Neuronal stem cell (in vitro differentiated cells): ENCODE measurements at regions not wholly inside any gene's neighbourhood (a gene's known extent, or its start where the extent isn't known, plus 50 kb on each side); places are given as distances from the start of the nearest gene placed in this dataset.

Experiments
- DNase-seq: peaks from one replicate; pipeline ENCODE4 v3.0.0-alpha.2; 2013; ENCODE audit warnings: low spot score
- H2AFZ ChIP-seq: one replicate; pipeline ENCODE4 v1.6.1; 2013; ENCODE audit warnings: mild to moderate bottlenecking, low read length, inconsistent platforms
- H2AK5ac ChIP-seq: 2 replicates; pipeline ENCODE4 v1.6.1; 2013; ENCODE audit warnings: low read depth, mild to moderate bottlenecking, inconsistent platforms, low read length, moderate library complexity, mixed read lengths
- H2BK120ac ChIP-seq: 2 replicates; pipeline ENCODE4 v1.6.1; 2013; ENCODE audit warnings: low read depth, mild to moderate bottlenecking, inconsistent platforms, low read length, moderate library complexity, mixed read lengths
- H2BK12ac ChIP-seq: one replicate; pipeline ENCODE4 v1.6.1; 2013; ENCODE audit warnings: low read length, inconsistent platforms
- H2BK15ac ChIP-seq: 2 replicates; pipeline ENCODE4 v1.6.1; 2013; ENCODE audit warnings: mild to moderate bottlenecking, low read length, inconsistent platforms, mixed read lengths
- H2BK5ac ChIP-seq: one replicate; pipeline ENCODE4 v1.6.1; 2013; ENCODE audit warnings: inconsistent platforms, mild to moderate bottlenecking, low read length, moderate library complexity
- H3K14ac ChIP-seq: one replicate; pipeline ENCODE4 v1.6.1; 2013; ENCODE audit warnings: low read length, inconsistent platforms
- H3K18ac ChIP-seq: 2 replicates; pipeline ENCODE4 v1.6.1; 2013; ENCODE audit warnings: low read length, inconsistent platforms
- H3K23ac ChIP-seq: 2 replicates; pipeline ENCODE4 v1.6.1; 2013; ENCODE audit warnings: low read depth, mild to moderate bottlenecking, mixed read lengths, low read length, inconsistent platforms; ENCODE audit not compliant: poor library complexity
- H3K27ac ChIP-seq: replicated peaks from 3 replicates; pipeline ENCODE4 v1.5.1; 2013; ENCODE audit warnings: low read length, inconsistent platforms
- H3K27me3 ChIP-seq, 3 experiments: 2 replicates each; pipeline ENCODE4 v1.6.1; 2013; ENCODE audit warnings: low read length in 3 of 3, mild to moderate bottlenecking in 2 of 3, inconsistent platforms in 1 of 3, low read depth in 1 of 3, mixed read lengths in 1 of 3, moderate library complexity in 1 of 3; ENCODE audit not compliant: control insufficient read depth in 3 of 3, insufficient read depth in 3 of 3
- H3K36me3 ChIP-seq, 2 donors: replicated peaks in 1 of 2; 2 replicates each; pipeline ENCODE4 v1.6.1; 2013; ENCODE audit warnings: low read length in 2 of 2; ENCODE audit not compliant: control insufficient read depth in 2 of 2, insufficient read depth in 2 of 2
- H3K4ac ChIP-seq: 2 replicates; pipeline ENCODE4 v1.6.1; 2013; ENCODE audit warnings: inconsistent platforms, mild to moderate bottlenecking, low read length, moderate library complexity
- H3K4me1 ChIP-seq, 2 donors: 1 replicate in 1 of 2; 2 replicates in 1 of 2; pipeline ENCODE4 v1.6.1; 2013; ENCODE audit warnings: low read length in 2 of 2, low read depth in 1 of 2; ENCODE audit not compliant: control insufficient read depth in 2 of 2, insufficient read depth in 1 of 2
- H3K4me2 ChIP-seq: one replicate; pipeline ENCODE4 v1.6.1; 2013; ENCODE audit warnings: mild to moderate bottlenecking, low read length, inconsistent platforms; ENCODE audit not compliant: insufficient read depth, poor library complexity, severe bottlenecking
- H3K4me3 ChIP-seq, 2 donors: 2 replicates each; pipeline ENCODE4 v1.5.1; 2013; ENCODE audit warnings: low read length in 2 of 2, mild to moderate bottlenecking in 2 of 2, inconsistent platforms in 1 of 2, moderate library complexity in 1 of 2
- H3K79me1 ChIP-seq: one replicate; pipeline ENCODE4 v1.6.1; 2013; ENCODE audit warnings: low read depth, mild to moderate bottlenecking, inconsistent platforms, low read length, moderate library complexity
- H3K9ac ChIP-seq: one replicate; pipeline ENCODE4 v1.6.1; 2013; ENCODE audit warnings: mild to moderate bottlenecking, low read depth, low read length, inconsistent platforms; ENCODE audit not compliant: poor library complexity
- H3K9me3 ChIP-seq, 2 donors: replicated peaks in 1 of 2; 2 replicates each; pipeline versions ENCODE3 to v1.6.1; 2013; ENCODE audit warnings: low read length in 2 of 2, mild to moderate bottlenecking in 2 of 2, inconsistent platforms in 1 of 2, low read depth in 1 of 2, mixed read lengths in 1 of 2, moderate library complexity in 1 of 2; ENCODE audit not compliant: control insufficient read depth in 2 of 2, insufficient read depth in 1 of 2
- H4K8ac ChIP-seq: one replicate; pipeline ENCODE4 v1.6.1; 2013; ENCODE audit warnings: low read depth, mild to moderate bottlenecking, inconsistent platforms, low read length, moderate library complexity
- H4K91ac ChIP-seq: one replicate; pipeline ENCODE4 v1.6.1; 2013; ENCODE audit warnings: low read length, low read depth, mild to moderate bottlenecking, inconsistent platforms; ENCODE audit not compliant: poor library complexity
- WGBS, 2 donors: extraction: QIAGEN DNeasy Blood & Tissue Kit; methylation state at CpG; one replicate each; pipeline ENCODE4 v1.1.7; 2013; ENCODE audit warnings: missing lambda C conversion rate in 2 of 2, mixed read lengths in 1 of 2; ENCODE audit not compliant: insufficient read length in 2 of 2, insufficient replicate concordance in 1 of 2; ENCODE audit errors: extremely low coverage in 2 of 2; 5-methylcytosine and 5-hydroxymethylcytosine counted together

- Histone ChIP-seq H3K4ac (no peak overlapping the region), H3K36me3 (peaks cover 0 to 2% of the 10 kb centered on the region in 2 donors), H3K79me1 (no peaks in the 10 kb centered on the region), H3K23ac (no peak overlapping the region), H2BK12ac (no peak overlapping the region), H2BK15ac (no peak overlapping the region), H3K4me1 (no peaks in the 10 kb centered on the region), H4K91ac (no peak overlapping the region), H3K27ac (no peak overlapping the region), H4K8ac (no peak overlapping the region), H3K9ac (no peak overlapping the region), H2BK120ac (no peak overlapping the region), H2AK5ac (no peak overlapping the region), H3K4me3 (no peak overlapping the region), H3K9me3 (peaks cover 0 to 2% of the 10 kb centered on the region in 2 donors), H3K4me2 (no peak overlapping the region), H3K18ac (no peak overlapping the region), H3K14ac (no peak overlapping the region), H3K27me3 (no peaks in the 10 kb centered on the region), H2AFZ (no peak overlapping the region), H2BK5ac (no peak overlapping the region)
- no CpG with 5 or more reads among the region's 5 CpGs for WGBS, 2 donors
- no peak for DNase-seq
These were observed 284.0 kb upstream of the DEPDC1 start for GRCh38 chr1:68780919-68781318.

GRCh38 chr1:68782890-68783289 lies 286.0 kb upstream of the DEPDC1 start:
- Histone ChIP-seq H3K4ac (no peak overlapping the region), H2BK120ac (no peak overlapping the region), H3K27ac (no peak overlapping the region), H3K4me1 (no peaks in the 10 kb centered on the region), H3K4me2 (no peak overlapping the region), H4K91ac (no peak overlapping the region), H3K9me3 (peaks cover 0 to 2% of the 10 kb centered on the region in 2 donors), H2AFZ (no peak overlapping the region), H3K9ac (no peak overlapping the region), H3K4me3 (no peak overlapping the region), H3K27me3 (no peaks in the 10 kb centered on the region), H3K18ac (no peak overlapping the region), H2BK12ac (no peak overlapping the region), H4K8ac (no peak overlapping the region), H2AK5ac (no peak overlapping the region), H2BK15ac (no peak overlapping the region), H3K36me3 (peaks cover 0 to 2% of the 10 kb centered on the region in 2 donors), H3K79me1 (no peaks in the 10 kb centered on the region), H3K14ac (no peak overlapping the region), H3K23ac (no peak overlapping the region), H2BK5ac (no peak overlapping the region)
- no peak for DNase-seq

- H3K27ac ChIP-seq: no peak overlapping the region
- H3K23ac ChIP-seq: no peak overlapping the region
- DNase-seq: no peak
- no peak overlapping the region for H2AK5ac ChIP-seq
- H2BK5ac ChIP-seq: no peak overlapping the region
- no peak overlapping the region for H2AFZ ChIP-seq
- no peaks in the 10 kb centered on the region for H3K9me3 ChIP-seq
- no peak overlapping the region for H4K91ac ChIP-seq
- no peak overlapping the region for H3K4ac ChIP-seq
- H3K18ac ChIP-seq: no peak overlapping the region
- H4K8ac ChIP-seq: no peak overlapping the region
- H2BK12ac ChIP-seq: no peak overlapping the region
- no peak overlapping the region for H3K9ac ChIP-seq
- no peak overlapping the region for H3K14ac ChIP-seq
- no peaks in the 10 kb centered on the region for H3K27me3 ChIP-seq
- H3K36me3 ChIP-seq: peaks cover 0 to 2% of the 10 kb centered on the region in 2 donors
- no peak overlapping the region for H3K4me3 ChIP-seq
- no peak overlapping the region for H3K4me2 ChIP-seq
- no peak overlapping the region for H2BK120ac ChIP-seq
- H2BK15ac ChIP-seq: no peak overlapping the region
- no peaks in the 10 kb centered on the region for H3K4me1 ChIP-seq
- no CpG with 5 or more reads among the region's 2 CpGs for WGBS, 2 donors
- no peaks in the 10 kb centered on the region for H3K79me1 ChIP-seq
These were observed 288.4 kb upstream of the DEPDC1 start for GRCh38 chr1:68785328-68785727.

GRCh38 chr1:68788762-68789161 lies 291.9 kb upstream of the DEPDC1 start:
- Histone ChIP-seq H3K4me3 (no peak overlapping the region), H4K91ac (no peak overlapping the region), H3K4me1 (no peaks in the 10 kb centered on the region), H3K79me1 (no peaks in the 10 kb centered on the region), H2BK12ac (no peak overlapping the region), H4K8ac (no peak overlapping the region), H3K27me3 (no peaks in the 10 kb centered on the region), H3K4ac (no peak overlapping the region), H3K36me3 (no peaks in the 10 kb centered on the region), H3K14ac (no peak overlapping the region), H3K9me3 (no peaks in the 10 kb centered on the region), H2AK5ac (no peak overlapping the region), H3K27ac (no peak overlapping the region), H3K23ac (no peak overlapping the region), H2AFZ (no peak overlapping the region), H3K18ac (no peak overlapping the region), H2BK5ac (no peak overlapping the region), H2BK15ac (no peak overlapping the region), H3K4me2 (no peak overlapping the region), H2BK120ac (no peak overlapping the region), H3K9ac (no peak overlapping the region)
- DNase-seq: no peak
- WGBS, 2 donors: no CpG with 5 or more reads among the region's 1 CpG
